Panc1 (cell line): ENCODE measurements at regions not wholly inside any gene's neighbourhood (a gene's known extent, or its start where the extent isn't known, plus 50 kb on each side); places are given as distances from the start of the nearest gene placed in this dataset.

Experiments
- ATAC-seq: fragments of 200-7000 bp; cut with Tn5 transposase; 2 replicates; pipeline ENCODE4 v1.9.1; 2020; ENCODE audit warnings: mild to moderate bottlenecking, moderate library complexity
- BruUV-seq: library from RNA; stranded (reverse); fragments of 400-500 nt; replicated peaks from 2 replicates; lab custom pipeline; 2021; lab: Mats Ljungman, UMichigan
- CTCF ChIA-PET: fragments of 300-600 bp; sonication (Branson Sonifier 250); formaldehyde crosslinking; loops from one replicate; lab custom pipeline; 2022; ENCODE audit warnings: antibody characterized with exemption; lab: Charles Lee
- POLR2A ChIA-PET: fragments of 300-600 bp; sonication (Branson Sonifier 250); formaldehyde crosslinking; loops from one replicate; lab custom pipeline; 2022; ENCODE audit warnings: antibody characterized with exemption; lab: Charles Lee
- DNase-seq: peaks from one replicate; pipeline ENCODE4 v3.0.0-alpha.2; 2010; ENCODE audit warnings: low read depth, low spot score
- H3K27ac ChIP-seq: 2 replicates; pipeline ENCODE4 v1.5.1; 2011; ENCODE audit warnings: mild to moderate bottlenecking, low read length, inconsistent platforms
- H3K27me3 ChIP-seq: fragments of 200-500 bp; sonication (Bioruptor generic); 2 replicates; pipeline ENCODE4 v1.6.0; 2014; ENCODE audit warnings: low read length, inconsistent platforms; ENCODE audit not compliant: control insufficient read depth, insufficient read depth
- H3K36me3 ChIP-seq: fragments of 200-500 bp; sonication (Bioruptor generic); 2 replicates; pipeline ENCODE4 v1.5.1; 2014; ENCODE audit warnings: inconsistent platforms, mild to moderate bottlenecking, low read length, moderate library complexity; ENCODE audit not compliant: control insufficient read depth, insufficient read depth
- H3K4me1 ChIP-seq: 2 replicates; pipeline ENCODE4 v1.5.1; 2011; ENCODE audit warnings: inconsistent platforms, mild to moderate bottlenecking, low read length, moderate library complexity; ENCODE audit not compliant: control insufficient read depth, insufficient read depth
- H3K4me3 ChIP-seq, 2 experiments: 2 replicates each; pipeline ENCODE4 v1.5.1; 2011 to 2012; ENCODE audit warnings: low read depth in 2 of 2, low read length in 2 of 2, mild to moderate bottlenecking in 2 of 2, inconsistent platforms in 1 of 2, moderate library complexity in 1 of 2
- H3K9me3 ChIP-seq: fragments of 200-500 bp; sonication (Bioruptor generic); 2 replicates; pipeline ENCODE4 v1.5.1; 2014; ENCODE audit warnings: low read depth, mild to moderate bottlenecking, inconsistent platforms, low read length, moderate library complexity; ENCODE audit not compliant: control insufficient read depth, insufficient read depth
- POLR2AphosphoS5 ChIP-seq: IDR thresholded peaks from 2 replicates; pipeline ENCODE4 v1.6.1; 2012; ENCODE audit warnings: mild to moderate bottlenecking, low read depth, low read length, moderate library complexity
- SIN3A ChIP-seq: IDR thresholded peaks from 2 replicates; pipeline ENCODE4 v1.6.1; 2012; ENCODE audit warnings: low read depth, mild to moderate bottlenecking, low read length, moderate library complexity, borderline replicate concordance; ENCODE audit not compliant: insufficient read depth
- TCF7L2 ChIP-seq: IDR thresholded peaks from 2 replicates; pipeline ENCODE4 v1.6.1; 2011; ENCODE audit warnings: mild to moderate bottlenecking, low read depth, low read length, inconsistent platforms
- in situ Hi-C: cut with HindIII; loops from 2 replicates; pipeline ENCODE4 v1.10.0; 2016; ENCODE audit warnings: low sequenced_read_pairs, low pct_unique_long_range_greater_than_20kb
- intact Hi-C: fragments of 100-400 bp; cut with micrococcal nuclease; formaldehyde crosslinking; loops from one replicate; pipeline ENCODE4 v1.10.0; 2022; ENCODE audit not compliant: unreplicated experiment
- TF ChIP-seq, protein P1 (sequence below): fragments of 450-650 bp; IDR thresholded peaks from 2 replicates; pipeline ENCODE4 v1.5.1; 2017; ENCODE audit warnings: mild to moderate bottlenecking
- TF ChIP-seq, protein P2 (sequence below), 2 experiments: IDR thresholded peaks; 2 replicates each; pipeline ENCODE4 v1.6.1; 2011 to 2012; ENCODE audit warnings: low read depth in 2 of 2, control low read depth in 1 of 2, low read length in 1 of 2, mild to moderate bottlenecking in 1 of 2, moderate library complexity in 1 of 2; ENCODE audit not compliant: insufficient read depth in 1 of 2

DNA sequence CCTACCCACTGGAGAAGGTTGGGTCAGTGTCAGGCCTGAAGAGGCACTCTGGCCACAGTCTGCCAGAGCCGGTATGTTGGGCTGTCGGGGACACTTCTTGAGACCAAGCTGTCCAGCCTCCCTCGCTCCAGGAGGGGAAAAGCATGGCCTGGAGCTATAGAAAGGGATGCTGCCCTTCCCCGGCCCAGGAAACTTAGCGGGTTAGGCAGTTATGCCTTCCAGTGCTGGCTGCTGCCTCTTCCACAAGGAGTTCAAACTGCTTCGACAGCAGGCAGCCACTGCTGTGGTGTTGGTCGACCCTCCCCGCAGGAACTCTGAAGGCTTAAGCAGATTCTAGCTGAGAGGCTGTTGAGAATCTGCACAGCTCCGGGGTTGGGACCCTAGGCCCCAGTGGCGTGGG is 819.4 kb downstream of the DIPK2A start:
- in situ Hi-C loops (no loop called here), intact Hi-C loops (no loop called here)
- DNase-seq (no peak), ATAC-seq (no peak)
- Histone ChIP-seq H3K4me3 (no peak overlapping the region), H3K4me1 (no peaks in the 10 kb centered on the region), H3K27ac (no peak overlapping the region), H3K27me3 (no peaks in the 10 kb centered on the region), H3K36me3 (no peaks in the 10 kb centered on the region), H3K9me3 (no peaks in the 10 kb centered on the region)
- BruUV-seq: no TSS peak
- ChIA-PET POLR2A (no interaction called here), CTCF (interaction anchor here (0.6 kb wide), 1 partner anchor 419 kb away, joined by 3 read pairs; no protein-coding TSS in a partner anchor)
- TF ChIP-seq, protein P1, sequence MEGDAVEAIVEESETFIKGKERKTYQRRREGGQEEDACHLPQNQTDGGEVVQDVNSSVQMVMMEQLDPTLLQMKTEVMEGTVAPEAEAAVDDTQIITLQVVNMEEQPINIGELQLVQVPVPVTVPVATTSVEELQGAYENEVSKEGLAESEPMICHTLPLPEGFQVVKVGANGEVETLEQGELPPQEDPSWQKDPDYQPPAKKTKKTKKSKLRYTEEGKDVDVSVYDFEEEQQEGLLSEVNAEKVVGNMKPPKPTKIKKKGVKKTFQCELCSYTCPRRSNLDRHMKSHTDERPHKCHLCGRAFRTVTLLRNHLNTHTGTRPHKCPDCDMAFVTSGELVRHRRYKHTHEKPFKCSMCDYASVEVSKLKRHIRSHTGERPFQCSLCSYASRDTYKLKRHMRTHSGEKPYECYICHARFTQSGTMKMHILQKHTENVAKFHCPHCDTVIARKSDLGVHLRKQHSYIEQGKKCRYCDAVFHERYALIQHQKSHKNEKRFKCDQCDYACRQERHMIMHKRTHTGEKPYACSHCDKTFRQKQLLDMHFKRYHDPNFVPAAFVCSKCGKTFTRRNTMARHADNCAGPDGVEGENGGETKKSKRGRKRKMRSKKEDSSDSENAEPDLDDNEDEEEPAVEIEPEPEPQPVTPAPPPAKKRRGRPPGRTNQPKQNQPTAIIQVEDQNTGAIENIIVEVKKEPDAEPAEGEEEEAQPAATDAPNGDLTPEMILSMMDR: no peak
- no peak for TF ChIP-seq POLR2AphosphoS5
- TF ChIP-seq TCF7L2: no peak
- TF ChIP-seq, protein P2, sequence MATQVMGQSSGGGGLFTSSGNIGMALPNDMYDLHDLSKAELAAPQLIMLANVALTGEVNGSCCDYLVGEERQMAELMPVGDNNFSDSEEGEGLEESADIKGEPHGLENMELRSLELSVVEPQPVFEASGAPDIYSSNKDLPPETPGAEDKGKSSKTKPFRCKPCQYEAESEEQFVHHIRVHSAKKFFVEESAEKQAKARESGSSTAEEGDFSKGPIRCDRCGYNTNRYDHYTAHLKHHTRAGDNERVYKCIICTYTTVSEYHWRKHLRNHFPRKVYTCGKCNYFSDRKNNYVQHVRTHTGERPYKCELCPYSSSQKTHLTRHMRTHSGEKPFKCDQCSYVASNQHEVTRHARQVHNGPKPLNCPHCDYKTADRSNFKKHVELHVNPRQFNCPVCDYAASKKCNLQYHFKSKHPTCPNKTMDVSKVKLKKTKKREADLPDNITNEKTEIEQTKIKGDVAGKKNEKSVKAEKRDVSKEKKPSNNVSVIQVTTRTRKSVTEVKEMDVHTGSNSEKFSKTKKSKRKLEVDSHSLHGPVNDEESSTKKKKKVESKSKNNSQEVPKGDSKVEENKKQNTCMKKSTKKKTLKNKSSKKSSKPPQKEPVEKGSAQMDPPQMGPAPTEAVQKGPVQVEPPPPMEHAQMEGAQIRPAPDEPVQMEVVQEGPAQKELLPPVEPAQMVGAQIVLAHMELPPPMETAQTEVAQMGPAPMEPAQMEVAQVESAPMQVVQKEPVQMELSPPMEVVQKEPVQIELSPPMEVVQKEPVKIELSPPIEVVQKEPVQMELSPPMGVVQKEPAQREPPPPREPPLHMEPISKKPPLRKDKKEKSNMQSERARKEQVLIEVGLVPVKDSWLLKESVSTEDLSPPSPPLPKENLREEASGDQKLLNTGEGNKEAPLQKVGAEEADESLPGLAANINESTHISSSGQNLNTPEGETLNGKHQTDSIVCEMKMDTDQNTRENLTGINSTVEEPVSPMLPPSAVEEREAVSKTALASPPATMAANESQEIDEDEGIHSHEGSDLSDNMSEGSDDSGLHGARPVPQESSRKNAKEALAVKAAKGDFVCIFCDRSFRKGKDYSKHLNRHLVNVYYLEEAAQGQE (IDR thresholded peaks at IDR 0.05; ENCODE audit: insufficient read depth in 1 of 2, low read depth in 2 of 2, low read length in 1 of 2): no peak
- no peak for TF ChIP-seq SIN3A

DNA sequence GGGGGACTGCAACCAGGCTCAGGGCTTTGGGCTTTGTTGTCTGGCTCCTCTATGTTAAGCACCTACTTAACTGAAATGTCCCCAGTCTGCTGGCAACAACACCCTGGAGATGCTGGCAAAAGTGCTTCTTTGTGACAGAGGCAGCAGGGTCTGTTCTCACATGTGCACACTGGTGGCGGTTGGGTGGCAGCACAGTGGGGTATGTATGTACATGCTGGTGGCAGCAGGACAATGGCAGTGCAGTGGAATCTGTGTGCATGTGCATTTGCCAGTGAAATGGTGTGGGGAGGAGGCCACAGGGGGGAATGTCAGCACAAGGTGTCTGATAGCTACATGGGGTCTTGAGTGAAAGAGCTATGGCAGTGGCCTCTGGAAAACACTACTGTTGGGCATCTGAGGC is 830.3 kb downstream of the DIPK2A start:
- BruUV-seq: no TSS peak
- no peak for ATAC-seq
- DNase-seq: no peak
- Histone ChIP-seq H3K4me3 (no peak overlapping the region), H3K27ac (no peak overlapping the region), H3K9me3 (no peaks in the 10 kb centered on the region), H3K27me3 (no peaks in the 10 kb centered on the region), H3K36me3 (no peaks in the 10 kb centered on the region), H3K4me1 (no peaks in the 10 kb centered on the region)
- intact Hi-C loops (no loop called here), in situ Hi-C loops (no loop called here)
- TF ChIP-seq, protein P2 (IDR thresholded peaks at IDR 0.05; ENCODE audit: insufficient read depth in 1 of 2, low read depth in 2 of 2, low read length in 1 of 2): no peak
- TF ChIP-seq SIN3A (no peak), TCF7L2 (no peak), POLR2AphosphoS5 (no peak)
- TF ChIP-seq, protein P1: no peak
- ChIA-PET CTCF (no interaction called here), POLR2A (no interaction called here)
